UCSD-AML1 (cell line): ENCODE measurements at regions not wholly inside any gene's neighbourhood (a gene's known extent, or its start where the extent isn't known, plus 50 kb on each side); places are given as distances from the start of the nearest gene placed in this dataset.
"Not testable (repeated sequence)": the region's sequence is repeated elsewhere in the genome, so short reads cannot be mapped to it uniquely, and the experiment has no call there.

Experiments
- DNase-seq: peaks from one replicate; lab custom pipeline; 2025; ENCODE audit not compliant: unreplicated experiment; lab: John Stamatoyannopoulos, UW

DNA sequence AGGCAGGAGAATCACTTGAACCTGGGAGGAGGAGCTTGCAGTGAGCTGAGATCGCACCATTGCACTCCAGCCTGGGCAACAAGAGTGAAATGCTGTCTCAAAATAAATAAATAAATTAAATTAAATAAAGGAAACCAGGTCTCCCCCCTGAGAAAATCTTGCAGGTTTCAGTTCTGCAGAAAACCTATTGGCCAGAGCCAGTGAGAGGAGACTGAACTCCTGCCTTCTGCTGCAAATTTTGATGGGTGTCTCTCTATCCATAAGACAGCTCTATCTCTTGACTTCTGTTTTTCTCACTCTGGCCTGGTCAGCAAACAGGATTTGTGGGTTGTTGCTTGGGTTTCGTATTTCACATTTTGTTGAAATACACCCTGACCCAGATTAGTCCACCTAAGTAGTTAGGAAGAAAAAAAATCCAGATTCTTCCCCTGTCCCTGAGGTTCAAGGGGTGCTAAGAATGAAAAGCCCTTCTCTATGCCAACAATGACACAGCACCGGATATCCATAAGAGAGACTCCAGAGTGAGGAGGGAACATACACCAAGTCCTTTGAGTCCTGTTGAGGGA lies 86.7 kb upstream of the MAP4K4 start:
- DNase-seq, result no peak

- DNase-seq, result no peak
These were observed 88.1 kb upstream of the MAP4K4 start for GRCh38 chr2:101609433-101609832.

- DNase-seq, result no peak
These were observed 88.8 kb upstream of the MAP4K4 start for GRCh38 chr2:101608408-101609310.

- no peak for DNase-seq
These were observed 100.1 kb upstream of the MAP4K4 start for GRCh38 chr2:101597347-101597944.

- DNase-seq, result no peak
These were observed 101.2 kb upstream of the MAP4K4 start for GRCh38 chr2:101596333-101596732.

DNA sequence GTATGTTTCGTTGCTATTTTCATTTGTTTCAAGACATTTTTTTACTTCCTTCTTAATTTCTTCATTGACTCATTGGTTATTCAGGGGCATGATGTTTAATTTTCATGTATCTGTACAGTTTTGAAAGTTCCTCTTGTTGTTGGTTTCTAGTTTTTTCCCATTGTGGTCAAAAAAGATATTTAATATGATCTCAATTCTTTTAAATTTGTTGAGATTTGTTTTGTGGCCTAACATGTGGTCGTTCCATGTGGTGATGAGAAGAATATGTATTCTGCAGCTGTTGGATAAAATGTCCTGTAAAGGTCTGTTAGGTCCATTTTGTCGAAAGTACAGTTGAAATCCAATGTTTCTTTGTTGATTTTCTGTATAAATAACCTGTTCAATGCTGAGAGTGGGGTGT lies 110.3 kb upstream of the MAP4K4 start:
- DNase-seq, result no peak

GRCh38 chr2:101583861-101584260 lies 108.9 kb upstream of the RFX8 start:
- DNase-seq, result no peak

GRCh38 chr2:101581675-101582299 lies 106.9 kb upstream of the RFX8 start:
- DNase-seq, result no peak

GRCh38 chr2:101580528-101580927 lies 105.6 kb upstream of the RFX8 start:
- DNase-seq, result no peak

DNA sequence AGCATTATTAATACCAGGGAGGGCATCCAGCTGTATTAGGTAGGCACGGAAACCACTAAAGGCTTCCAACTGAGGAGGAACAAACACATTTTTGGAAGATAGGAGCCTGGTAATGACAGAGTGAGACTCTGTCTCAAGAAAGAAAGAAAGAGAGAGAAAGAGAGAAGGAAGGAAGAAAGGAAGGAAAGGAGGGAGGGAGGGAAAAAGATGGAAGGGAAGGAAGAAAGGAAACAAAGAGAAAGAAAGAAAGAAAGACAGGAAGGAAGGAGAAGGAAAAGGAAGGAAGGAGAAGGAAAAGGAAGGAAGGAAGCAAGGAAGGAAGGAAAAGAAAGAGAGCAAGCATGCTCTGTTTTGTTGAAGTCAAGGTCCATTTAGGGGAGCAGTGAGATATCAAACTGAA lies 103.8 kb upstream of the RFX8 start:
- DNase-seq, result no peak

DNA sequence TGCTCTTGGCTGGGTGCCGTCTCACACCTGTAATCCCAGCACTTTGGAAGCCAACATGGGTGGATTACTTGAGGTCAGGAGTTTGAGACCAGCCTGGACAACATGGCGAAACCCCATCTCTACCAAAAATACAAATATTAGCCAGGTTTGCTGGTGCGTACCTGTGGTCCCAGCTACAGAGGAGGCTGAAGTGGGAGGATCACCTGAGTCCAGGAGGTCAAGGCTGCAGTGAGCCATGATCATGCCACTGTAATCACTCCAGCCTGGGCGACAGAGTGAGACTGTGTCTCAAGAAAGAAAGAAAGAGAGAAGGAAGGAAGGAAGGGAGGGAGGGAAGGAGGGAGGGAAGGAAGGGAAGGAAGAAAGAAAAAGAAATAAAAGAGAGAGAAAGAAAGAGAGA lies 103.2 kb upstream of the RFX8 start:
- not testable (repeated sequence) for DNase-seq

DNA sequence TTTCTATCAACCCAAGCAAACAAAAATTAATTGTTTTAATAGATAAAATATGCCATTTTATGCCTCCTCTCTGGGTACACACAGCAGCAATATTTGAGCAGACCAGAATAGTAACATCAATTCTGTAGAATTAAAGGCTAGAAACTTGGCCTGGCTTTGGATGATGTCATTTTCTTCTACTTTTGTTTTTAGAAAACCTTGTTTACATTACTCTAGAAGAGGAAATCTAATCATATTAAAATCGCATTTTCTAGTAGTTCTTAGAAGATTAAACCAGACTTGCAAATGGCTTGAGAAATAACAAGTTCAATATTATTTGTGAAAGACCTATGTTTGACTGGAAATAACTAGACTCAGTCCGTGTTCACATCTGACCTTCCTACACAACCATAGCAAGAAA lies 102.3 kb upstream of the RFX8 start:
- DNase-seq, result no peak

DNA sequence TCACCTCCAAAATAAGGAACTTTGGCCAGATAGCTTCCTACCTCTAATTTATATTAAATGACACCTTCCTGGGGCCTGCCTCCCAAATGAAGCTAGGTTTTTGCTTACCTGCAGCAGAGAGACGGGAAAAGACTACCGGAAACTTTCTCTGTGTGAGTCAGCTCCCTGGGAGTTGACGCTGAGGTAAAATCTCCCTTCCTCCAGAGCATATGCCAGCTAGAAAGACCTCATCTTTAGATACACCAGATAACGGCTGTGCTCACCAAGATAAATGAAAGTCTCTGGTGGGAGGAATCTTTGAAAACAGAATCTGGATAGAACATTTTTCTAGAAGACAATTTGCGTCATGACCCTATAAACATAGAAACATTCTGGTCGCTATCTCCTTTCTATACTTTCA lies 99.7 kb upstream of the RFX8 start:
- DNase-seq, result no peak

DNA sequence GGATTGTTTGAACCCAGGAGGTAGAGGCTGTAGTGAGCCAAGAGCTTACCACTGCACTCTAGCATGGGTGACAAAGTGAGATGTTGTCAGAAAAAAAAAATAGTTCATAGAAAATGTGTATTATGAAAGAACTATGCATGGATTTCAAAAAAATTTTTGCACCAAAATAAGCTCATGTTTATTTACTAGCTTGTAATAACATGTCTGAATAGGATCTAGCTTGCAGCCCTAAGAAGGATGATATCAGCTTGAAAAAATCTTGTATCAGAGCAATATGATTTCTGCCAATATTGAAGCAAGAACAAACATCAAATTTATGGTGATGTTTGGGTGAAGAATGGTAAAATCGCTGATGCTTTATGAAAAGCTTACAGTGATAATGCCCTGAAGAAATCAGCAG lies 97.0 kb upstream of the RFX8 start:
- no peak for DNase-seq

GRCh38 chr2:101569886-101570520 lies 95.1 kb upstream of the RFX8 start:
- DNase-seq, result no peak

GRCh38 chr2:101568969-101569368 lies 94.1 kb upstream of the RFX8 start:
- DNase-seq, result no peak

DNA sequence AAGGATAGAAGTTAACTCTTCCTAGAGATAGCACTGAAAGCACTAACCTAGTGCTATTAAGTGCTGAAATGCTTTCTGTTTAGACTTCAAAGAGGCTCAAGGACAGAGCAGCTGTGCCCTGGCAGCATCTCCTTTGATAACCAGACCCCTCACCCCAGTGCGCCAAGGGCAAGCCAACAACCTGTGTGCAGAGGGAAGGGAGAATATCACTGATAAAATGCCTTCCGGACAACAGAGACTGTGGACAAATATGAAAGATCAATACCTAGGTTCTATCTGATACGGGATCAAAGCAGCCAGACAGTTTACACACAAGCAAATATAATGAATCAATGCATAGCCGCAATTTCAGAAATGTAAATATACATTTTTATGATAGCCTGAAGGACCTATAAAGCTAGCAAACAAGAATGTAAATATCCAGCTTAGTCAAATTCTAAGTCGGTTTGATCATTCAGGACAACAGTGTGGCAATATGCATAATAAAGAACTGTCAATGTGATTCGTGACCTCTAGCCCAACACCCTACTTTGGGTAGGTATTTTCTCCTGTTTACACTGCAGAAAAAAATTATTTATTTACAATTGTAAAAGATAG lies 91.8 kb upstream of the RFX8 start:
- DNase-seq, result no peak

- DNase-seq, result no peak
These were observed 88.9 kb upstream of the RFX8 start for GRCh38 chr2:101563849-101564248.

GRCh38 chr2:101560780-101561315 lies 85.9 kb upstream of the RFX8 start:
- peak; percentile 26 for DNase-seq

- DNase-seq, result no peak
These were observed 84.6 kb upstream of the RFX8 start for GRCh38 chr2:101559551-101559950.
